Ecto neural progenitor cell (in vitro differentiated cells): ENCODE measurements at regions not wholly inside any gene's neighbourhood (a gene's known extent, or its start where the extent isn't known, plus 50 kb on each side); places are given as distances from the start of the nearest gene placed in this dataset.

Experiments used
- DNase-seq: peaks from one replicate; pipeline ENCODE4 v3.0.0-alpha.2; 2018; ENCODE audit warnings: low spot score

DNA sequence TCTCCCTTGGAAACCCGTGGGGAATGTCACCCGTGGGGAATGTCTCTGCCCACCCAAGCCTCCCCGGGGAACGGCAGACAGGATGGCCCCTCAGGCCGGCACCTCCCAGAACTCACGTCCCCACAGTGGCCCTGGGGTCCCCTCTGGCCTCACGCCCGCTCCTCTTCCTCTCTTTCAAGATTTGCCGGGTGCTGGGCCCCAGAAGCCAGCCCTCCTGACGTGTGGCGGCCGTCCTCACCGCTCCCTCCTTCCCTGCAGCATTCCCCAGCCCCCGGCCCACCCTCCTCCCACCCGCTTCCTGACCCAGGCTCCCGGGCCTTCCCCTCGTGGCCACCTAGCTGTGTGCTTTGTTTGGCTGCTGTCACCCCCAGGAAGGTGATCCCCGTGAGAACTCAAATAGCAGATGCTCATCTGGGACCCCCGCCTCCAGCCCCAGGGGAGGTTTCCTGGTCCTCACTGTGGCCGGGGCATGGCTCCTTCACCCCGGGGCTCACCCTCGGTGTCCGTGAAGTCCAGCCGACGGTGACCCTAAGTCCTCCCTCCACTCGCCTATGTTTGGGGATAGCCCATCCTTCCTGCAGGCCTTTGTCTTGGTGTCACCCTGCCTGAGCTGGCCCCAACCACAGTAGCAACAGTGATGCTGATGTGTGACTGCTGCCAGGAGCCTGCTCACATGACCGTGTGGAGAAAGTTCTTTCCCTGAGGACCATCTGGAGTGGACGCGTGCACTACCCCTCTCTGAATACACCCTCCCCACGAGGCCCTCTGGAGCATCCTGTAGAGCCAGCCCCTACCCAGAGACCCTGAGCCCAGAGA is 163.3 kb upstream of the IER5L start:
- no peak for DNase-seq

DNA sequence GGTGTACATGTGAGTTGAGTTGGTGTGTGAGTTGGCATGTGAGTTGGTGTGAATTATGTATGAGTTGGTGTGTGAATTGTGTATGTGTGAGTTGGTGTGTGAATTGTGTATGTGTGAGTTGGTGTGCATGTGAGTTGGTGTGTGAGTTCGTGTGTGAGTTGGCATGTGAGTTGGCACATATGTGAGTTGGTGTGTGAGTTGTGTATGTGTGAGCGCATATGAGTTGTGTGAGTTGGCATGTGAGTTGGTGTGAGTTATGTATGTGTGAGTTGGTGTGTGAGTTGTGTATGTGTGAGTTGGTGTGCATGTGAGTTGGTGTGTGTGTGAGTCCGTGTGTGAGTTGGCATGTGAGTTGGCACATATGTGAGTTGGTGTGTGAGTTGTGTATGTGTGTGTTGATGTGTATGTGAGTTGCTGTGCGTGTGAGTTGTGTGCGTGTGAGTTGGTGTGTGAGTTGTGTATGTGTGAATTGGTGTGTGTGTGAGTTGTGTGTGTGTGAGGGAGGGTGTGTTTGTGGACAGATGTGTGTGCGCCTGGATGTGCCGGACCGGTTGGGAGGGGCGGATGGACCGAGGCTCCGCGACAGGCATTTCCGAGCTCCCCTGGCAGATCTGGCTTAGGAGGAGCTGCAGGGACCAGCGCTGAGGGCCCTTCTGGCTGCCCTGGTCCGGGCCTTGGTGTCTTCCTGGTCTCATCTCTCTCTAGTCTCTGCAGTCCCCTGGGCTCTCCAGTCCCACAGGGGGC is 162.5 kb upstream of the IER5L start:
- no peak for DNase-seq

GRCh38 chr9:129339539-129340157 is 161.6 kb upstream of the IER5L start:
- no peak for DNase-seq

DNA sequence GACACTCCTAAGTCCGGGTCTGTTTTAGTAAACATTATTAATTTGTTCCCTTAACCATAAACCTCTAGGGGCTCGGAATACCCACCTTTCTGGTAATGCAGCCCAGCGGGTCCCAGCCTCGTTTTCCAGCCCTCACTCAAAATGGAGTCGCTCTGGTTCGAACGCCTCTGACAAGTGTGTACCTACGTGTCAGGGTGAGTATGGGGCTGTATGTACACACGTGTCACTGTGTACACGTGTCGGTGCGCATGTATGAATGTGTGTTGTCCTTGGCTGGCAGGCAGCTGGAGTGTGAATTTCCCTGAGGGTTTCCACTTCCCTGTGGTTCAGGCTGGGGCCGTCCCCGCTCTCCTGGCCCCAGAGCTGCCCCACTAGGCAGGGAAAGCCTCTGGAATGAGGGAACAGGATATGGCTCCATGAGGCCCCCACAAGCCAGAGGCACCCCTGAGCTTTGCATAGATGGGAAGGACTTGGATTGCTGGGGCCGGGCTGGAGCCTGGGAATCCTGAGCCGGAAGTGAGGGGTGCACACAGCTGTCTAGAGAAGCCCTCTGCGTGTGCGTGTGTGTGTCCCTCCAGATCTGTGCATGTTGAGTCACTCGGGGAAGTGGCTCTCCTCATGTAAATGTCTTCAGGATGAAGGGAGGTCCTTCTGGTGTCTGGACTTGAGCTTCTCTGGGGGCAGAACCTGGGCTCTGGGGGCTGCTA is 160.8 kb upstream of the IER5L start:
- no peak for DNase-seq

GRCh38 chr9:129337336-129338140 is 159.5 kb upstream of the IER5L start:
- DNase-seq, result no peak

- DNase-seq, result no peak
These were observed 158.7 kb upstream of the IER5L start for GRCh38 chr9:129336601-129337331.

DNA sequence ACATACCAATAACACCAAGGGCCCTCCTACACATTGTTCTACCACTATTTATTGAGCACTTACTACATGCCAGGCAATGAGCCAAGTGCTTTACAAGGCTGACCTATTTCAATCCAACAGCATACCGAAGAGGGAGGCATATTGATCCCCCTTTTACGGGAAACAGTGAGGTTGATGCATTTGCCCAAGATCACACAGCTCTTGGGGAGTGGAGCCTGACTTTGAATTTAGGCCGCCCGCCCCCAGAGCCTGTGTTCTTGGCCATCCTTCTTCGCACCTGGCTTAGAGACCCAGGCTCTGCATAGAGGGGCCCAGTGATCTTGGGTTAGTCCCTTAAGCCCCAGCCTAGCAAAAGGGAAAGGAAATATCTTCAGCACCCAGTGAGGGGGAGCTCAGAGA is 158.1 kb upstream of the IER5L start:
- no peak for DNase-seq

GRCh38 chr9:129335464-129336129 is 157.5 kb upstream of the IER5L start:
- DNase-seq, result no peak

- DNase-seq, result peak; percentile 90
These were observed 156.3 kb upstream of the IER5L start for GRCh38 chr9:129334105-129334935.

- DNase-seq, result no peak
These were observed 155.6 kb upstream of the IER5L start for GRCh38 chr9:129333617-129334104.

- no peak for DNase-seq
These were observed 154.5 kb upstream of the IER5L start for GRCh38 chr9:129332581-129332980.

- no peak for DNase-seq
These were observed 153.9 kb upstream of the IER5L start for GRCh38 chr9:129331772-129332500.

- DNase-seq, result no peak
These were observed 153.4 kb upstream of the IER5L start for GRCh38 chr9:129331493-129331765.

- no peak for DNase-seq
These were observed 152.8 kb upstream of the IER5L start for GRCh38 chr9:129330711-129331492.

GRCh38 chr9:129328355-129329042 is 150.4 kb upstream of the IER5L start:
- no peak for DNase-seq

GRCh38 chr9:129327552-129328328 is 149.7 kb upstream of the IER5L start:
- no peak for DNase-seq
